Mucosa of descending colon (tissue), 3 donors: ENCODE measurements at regions not wholly inside any gene's neighbourhood (a gene's known extent, or its start where the extent isn't known, plus 50 kb on each side); places are given as distances from the start of the nearest gene placed in this dataset.

Experiments used
- ATAC-seq: fragments of 200-7000 bp; cut with Tn5 transposase; one replicate; pipeline ENCODE4 v1.9.1; 2020; ENCODE audit warnings: mild to moderate bottlenecking, moderate library complexity
- DNase-seq, 3 donors: peaks; one replicate each; pipeline ENCODE4 v3.0.0-alpha.2; 2020
- H3K36me3 ChIP-seq: fragments of 200-600 bp; one replicate; pipeline ENCODE4 v1.8.0; 2021; ENCODE audit warnings: low read depth, mild to moderate bottlenecking
- H3K4me1 ChIP-seq: fragments of 200-600 bp; one replicate; pipeline ENCODE4 v1.8.0; 2021; ENCODE audit warnings: low read depth, mild to moderate bottlenecking
- H3K4me3 ChIP-seq: fragments of 200-600 bp; one replicate; pipeline ENCODE4 v1.8.0; 2021; ENCODE audit warnings: mild to moderate bottlenecking
- H3K9me3 ChIP-seq: fragments of 200-600 bp; one replicate; pipeline ENCODE4 v1.8.0; 2021; ENCODE audit warnings: mild to moderate bottlenecking
- CTCF ChIP-seq: fragments of 200-600 bp; IDR thresholded peaks from one replicate; pipeline ENCODE4 v1.8.0; 2022; ENCODE audit warnings: antibody characterized with exemption, mild to moderate bottlenecking
- intact Hi-C, 2 donors: fragments of 100-400 bp; cut with DNase I in 1 of 2; cut with micrococcal nuclease in 1 of 2; formaldehyde crosslinking; loops; one replicate each; pipeline versions ENCODE4 v1.11.0 to v1.11.1; 2022; cut with DNase I, micrococcal nuclease
- donor health status: DM: no; HTN: no; CAD: no; lungs with moderate emphysema.
- donor health status: DM: no; HTN: no; CAD: no.
- donor health status: DM: no; HTN: yes; CAD: no.

- intact Hi-C loops, result no loop called here
- Histone ChIP-seq H3K4me1 (no peaks in the 10 kb centered on the region), H3K4me3 (no peak overlapping the region), H3K36me3 (no peaks in the 10 kb centered on the region), H3K9me3 (no peaks in the 10 kb centered on the region)
- TF ChIP-seq CTCF, result no peak
- no peak for DNase-seq
- ATAC-seq, result no peak
These were observed 233.8 kb upstream of the OSR1 start for GRCh38 chr2:19592197-19592596.

GRCh38 chr2:19589791-19590190 is 231.4 kb upstream of the OSR1 start:
- DNase-seq (no peak), ATAC-seq (no peak)
- no peaks in the 10 kb centered on the region for H3K4me1 ChIP-seq
- TF ChIP-seq CTCF, result no peak
- H3K9me3 ChIP-seq, result no peaks in the 10 kb centered on the region
- H3K36me3 ChIP-seq, result no peaks in the 10 kb centered on the region
- H3K4me3 ChIP-seq, result no peak overlapping the region
- intact Hi-C loops, result no loop called here

- ATAC-seq (peak; percentile 9), DNase-seq (no peak)
- intact Hi-C loops, result no loop called here
- Histone ChIP-seq H3K4me3 (no peak overlapping the region), H3K36me3 (no peaks in the 10 kb centered on the region), H3K4me1 (no peaks in the 10 kb centered on the region), H3K9me3 (no peaks in the 10 kb centered on the region)
- no peak for TF ChIP-seq CTCF
These were observed 222.4 kb upstream of the OSR1 start for GRCh38 chr2:19580830-19581229.

- no peak for DNase-seq
- H3K4me3 ChIP-seq, result no peak overlapping the region
- peak; percentile 38 for ATAC-seq
- intact Hi-C loops, result no loop called here
- TF ChIP-seq CTCF, result no peak
- H3K4me1 ChIP-seq, result no peaks in the 10 kb centered on the region
- no peaks in the 10 kb centered on the region for H3K9me3 ChIP-seq
- H3K36me3 ChIP-seq, result no peaks in the 10 kb centered on the region
These were observed 221.8 kb upstream of the OSR1 start for GRCh38 chr2:19580264-19580663.

- Histone ChIP-seq H3K9me3 (no peaks in the 10 kb centered on the region), H3K4me3 (no peak overlapping the region), H3K36me3 (no peaks in the 10 kb centered on the region), H3K4me1 (peaks cover 3% of the 10 kb centered on the region)
- intact Hi-C loops, result no loop called here
- DNase-seq (no peak), ATAC-seq (no peak)
- TF ChIP-seq CTCF, result no peak
These were observed 221.0 kb upstream of the OSR1 start for GRCh38 chr2:19579461-19579860.

- intact Hi-C loops, result no loop called here
- Histone ChIP-seq H3K4me3 (no peak overlapping the region), H3K36me3 (no peaks in the 10 kb centered on the region), H3K9me3 (no peaks in the 10 kb centered on the region), H3K4me1 (peaks cover 9% of the 10 kb centered on the region)
- TF ChIP-seq CTCF, result no peak
- DNase-seq (no peak), ATAC-seq (no peak)
These were observed 219.3 kb upstream of the OSR1 start for GRCh38 chr2:19577723-19578122.
